COLO668 (cell line): ENCODE measurements at regions not wholly inside any gene's neighbourhood (a gene's known extent, or its start where the extent isn't known, plus 50 kb on each side); places are given as distances from the start of the nearest gene placed in this dataset.

ENCODE experiments used
- DNase-seq: peaks from one replicate; lab custom pipeline; 2025; ENCODE audit not compliant: unreplicated experiment; lab: John Stamatoyannopoulos, UW

- DNase-seq, result no peak
Measured at GRCh38 chr3:83882701-83883100, 1076.1 kb upstream of the CADM2 start.

GRCh38 chr3:83890039-83890762 lies 1068.6 kb upstream of the CADM2 start:
- DNase-seq, result no peak

GRCh38 chr3:83890763-83891135 lies 1068.0 kb upstream of the CADM2 start:
- DNase-seq, result no peak

GRCh38 chr3:83894223-83894622 lies 1064.6 kb upstream of the CADM2 start:
- no peak for DNase-seq

GRCh38 chr3:83895892-83896291 lies 1062.9 kb upstream of the CADM2 start:
- no peak for DNase-seq

- no peak for DNase-seq
Measured at GRCh38 chr3:83902787-83903533, 1055.8 kb upstream of the CADM2 start.

GRCh38 chr3:83913381-83913780 lies 1045.4 kb upstream of the CADM2 start:
- DNase-seq, result no peak

- DNase-seq, result no peak
Measured at GRCh38 chr3:83926291-83926690, 1032.5 kb upstream of the CADM2 start.

- no peak for DNase-seq
Measured at GRCh38 chr3:83928391-83928790, 1030.4 kb upstream of the CADM2 start.

- no peak for DNase-seq
Measured at GRCh38 chr3:83928903-83929302, 1029.9 kb upstream of the CADM2 start.

- no peak for DNase-seq
Measured at GRCh38 chr3:83934192-83935021, 1024.4 kb upstream of the CADM2 start.

GRCh38 chr3:83938491-83938890 lies 1020.3 kb upstream of the CADM2 start:
- DNase-seq, result no peak

GRCh38 chr3:83941990-83942745 lies 1016.6 kb upstream of the CADM2 start:
- DNase-seq, result no peak

GRCh38 chr3:83946049-83946448 lies 1012.7 kb upstream of the CADM2 start:
- no peak for DNase-seq

- no peak for DNase-seq
Measured at GRCh38 chr3:83946554-83946953, 1012.2 kb upstream of the CADM2 start.

- no peak for DNase-seq
Measured at GRCh38 chr3:83948771-83949170, 1010.0 kb upstream of the CADM2 start.

- DNase-seq, result no peak
Measured at GRCh38 chr3:83953417-83954089, 1005.2 kb upstream of the CADM2 start.

- DNase-seq, result no peak
Measured at GRCh38 chr3:83956431-83956830, 1002.4 kb upstream of the CADM2 start.

GRCh38 chr3:83968356-83968755 lies 990.4 kb upstream of the CADM2 start:
- no peak for DNase-seq

- DNase-seq, result no peak
Measured at GRCh38 chr3:83971666-83972065, 987.1 kb upstream of the CADM2 start.
